T47D (cell line): ENCODE measurements at regions not wholly inside any gene's neighbourhood (a gene's known extent, or its start where the extent isn't known, plus 50 kb on each side); places are given as distances from the start of the nearest gene placed in this dataset.
"Not testable (repeated sequence)": the region's sequence is repeated elsewhere in the genome, so short reads cannot be mapped to it uniquely, and the experiment has no call there.

Experiments
- DNase-seq, 2 experiments: peaks; one replicate each; pipeline versions ENCODE4 v3.0.0 to v3.0.0-alpha.2; 2011 to 2012; ENCODE audit warnings: low read depth in 1 of 2, low spot score in 1 of 2
- JUND ChIP-seq: IDR thresholded peaks from 2 replicates; pipeline ENCODE4 v1.6.1; 2012; ENCODE audit warnings: low read depth
- in situ Hi-C: cut with HindIII; loops from 2 replicates; pipeline ENCODE4 v1.10.0; 2016; ENCODE audit warnings: low sequenced_read_pairs, low pct_unique_long_range_greater_than_20kb

DNA sequence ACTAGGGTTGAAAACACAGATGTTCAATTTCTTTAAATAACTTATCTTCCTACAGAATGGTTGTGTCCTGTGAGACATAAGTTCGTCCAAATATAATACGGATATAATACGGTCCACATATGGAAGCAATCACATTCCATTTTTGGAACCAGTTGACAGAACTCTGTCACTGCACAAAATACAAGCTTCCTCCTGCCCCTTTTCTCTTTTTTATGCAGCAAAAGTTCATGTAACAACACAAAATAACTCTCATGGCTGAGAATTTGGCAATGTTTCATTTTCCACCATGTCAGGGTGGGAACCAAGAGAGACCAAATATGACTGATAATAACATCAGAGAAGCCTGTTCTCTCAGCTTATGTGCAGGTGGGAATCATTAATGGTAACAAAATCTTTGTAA, 158.1 kb upstream of the ZNF385D start:
- DNase-seq, result no peak
- TF ChIP-seq JUND, result no peak
- in situ Hi-C loops, result no loop called here

DNA sequence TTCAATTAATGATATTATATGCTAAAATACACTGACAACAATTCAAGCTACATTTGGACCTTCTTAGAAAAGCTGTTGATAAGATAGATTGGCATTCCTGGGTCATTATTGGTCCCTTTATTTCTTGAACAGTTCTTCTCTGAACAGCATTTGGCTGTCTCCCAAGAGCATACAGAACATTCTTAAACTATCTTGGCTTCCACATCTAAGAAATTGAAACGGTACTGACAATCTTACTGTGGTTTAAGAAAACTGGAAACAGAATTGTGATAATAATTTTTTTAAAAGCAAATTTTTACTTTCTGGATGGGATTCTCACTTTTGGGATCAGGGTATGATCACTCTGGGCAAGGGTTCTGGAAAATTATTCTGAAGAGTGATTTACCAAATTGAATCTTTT, 161.7 kb upstream of the ZNF385D start:
- DNase-seq, result no peak
- TF ChIP-seq JUND, result no peak
- in situ Hi-C loops, result no loop called here

DNA sequence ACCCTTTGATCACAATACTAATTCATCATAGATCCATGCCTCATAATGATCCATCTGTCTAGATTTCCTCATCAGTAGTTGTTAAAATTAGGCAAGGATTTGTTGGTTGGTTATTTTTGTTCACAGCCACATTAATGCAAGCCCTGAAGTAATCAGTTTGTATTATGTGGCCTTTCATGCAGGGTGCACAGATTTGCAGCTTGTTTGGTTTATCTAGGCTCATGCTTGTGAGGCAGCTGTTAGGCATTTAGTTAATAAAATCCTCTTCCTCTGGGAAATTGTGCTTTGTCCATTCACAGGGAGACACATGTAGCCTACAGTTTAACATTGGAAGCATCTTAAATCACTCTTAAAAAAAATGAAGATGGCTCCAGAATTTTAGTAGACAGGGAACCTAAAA, 162.8 kb upstream of the ZNF385D start:
- no peak for TF ChIP-seq JUND
- in situ Hi-C loops, result no loop called here
- DNase-seq, result no peak

DNA sequence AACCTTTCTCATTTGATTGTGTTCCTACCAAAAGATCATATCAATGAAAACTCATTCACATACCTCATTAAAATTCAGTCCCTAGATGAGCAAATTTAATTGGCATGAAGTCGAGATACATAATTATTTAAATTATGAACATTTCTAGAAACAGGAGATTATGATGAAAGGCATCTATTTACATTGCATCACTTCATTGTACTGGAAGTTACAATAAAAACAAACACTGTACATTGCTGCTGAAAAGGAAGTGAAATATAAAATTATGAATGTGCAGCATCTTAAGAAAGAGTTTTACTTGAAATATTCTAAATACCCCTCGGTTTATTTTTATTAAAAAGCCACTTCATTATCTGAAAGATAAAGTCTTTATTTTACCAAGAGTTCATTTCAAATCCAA, 163.4 kb upstream of the ZNF385D start:
- DNase-seq, result no peak
- in situ Hi-C loops, result no loop called here
- TF ChIP-seq JUND, result no peak

DNA sequence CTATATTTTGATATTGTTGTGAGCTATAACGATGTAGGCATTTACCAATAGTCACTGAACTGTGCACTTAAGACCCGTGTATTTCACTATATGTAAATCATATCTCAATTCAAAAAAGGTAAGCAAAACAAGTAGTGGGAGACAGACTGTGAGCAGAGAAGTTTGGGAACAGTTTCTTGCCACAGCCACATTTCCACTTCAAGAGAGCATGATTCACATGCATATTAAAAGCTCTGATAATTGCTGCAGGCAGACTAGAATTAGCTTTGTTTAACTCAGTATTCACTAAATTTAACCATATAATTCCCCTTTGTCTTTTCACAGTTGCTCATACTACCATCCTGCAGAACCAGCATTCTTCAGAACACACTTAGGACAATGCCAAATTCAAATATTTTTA, 168.4 kb upstream of the ZNF385D start:
- DNase-seq, result no peak
- no peak for TF ChIP-seq JUND
- in situ Hi-C loops, result no loop called here

DNA sequence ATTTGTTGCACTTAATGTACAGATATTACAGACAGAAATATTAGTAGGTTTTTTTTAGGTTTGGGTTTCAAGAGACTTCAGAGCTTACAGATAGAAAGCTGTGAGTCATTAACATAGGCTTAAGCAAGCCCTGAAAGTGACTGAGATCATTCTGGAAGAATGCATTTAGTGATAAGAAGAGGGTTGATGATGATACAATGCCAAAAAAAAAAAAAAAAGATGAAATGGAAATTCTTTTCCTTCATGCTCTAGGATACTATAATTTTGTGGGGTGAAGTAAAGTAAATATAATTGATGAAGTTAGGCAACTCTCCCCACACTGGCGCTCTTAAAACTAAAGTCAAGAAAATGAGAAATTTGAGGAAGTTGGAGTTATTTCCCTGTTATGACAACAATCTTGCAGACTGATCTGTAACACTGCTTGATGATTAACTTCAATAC, 169.4 kb upstream of the ZNF385D start:
- in situ Hi-C loops, result no loop called here
- no peak for DNase-seq
- TF ChIP-seq JUND, result no peak

DNA sequence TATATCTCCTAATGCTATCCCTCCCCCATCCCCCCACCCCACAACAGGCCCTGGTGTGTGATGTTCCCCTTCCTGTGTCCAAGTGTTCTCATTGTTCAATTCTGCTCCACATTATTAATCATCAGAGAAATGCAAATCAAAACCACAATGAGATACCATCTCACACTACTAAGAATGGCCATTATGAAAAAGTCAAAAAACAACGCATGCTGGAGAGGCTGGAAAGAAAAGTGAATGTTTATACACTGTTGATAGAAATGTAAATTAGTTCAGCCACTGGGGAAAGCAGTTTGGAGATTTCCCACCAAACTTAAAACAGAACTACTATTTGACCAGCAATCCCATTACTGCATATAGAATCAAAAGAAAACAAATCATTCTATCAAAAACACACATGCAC, 172.1 kb upstream of the ZNF385D start:
- DNase-seq, in situ Hi-C loops: not testable (repeated sequence)

DNA sequence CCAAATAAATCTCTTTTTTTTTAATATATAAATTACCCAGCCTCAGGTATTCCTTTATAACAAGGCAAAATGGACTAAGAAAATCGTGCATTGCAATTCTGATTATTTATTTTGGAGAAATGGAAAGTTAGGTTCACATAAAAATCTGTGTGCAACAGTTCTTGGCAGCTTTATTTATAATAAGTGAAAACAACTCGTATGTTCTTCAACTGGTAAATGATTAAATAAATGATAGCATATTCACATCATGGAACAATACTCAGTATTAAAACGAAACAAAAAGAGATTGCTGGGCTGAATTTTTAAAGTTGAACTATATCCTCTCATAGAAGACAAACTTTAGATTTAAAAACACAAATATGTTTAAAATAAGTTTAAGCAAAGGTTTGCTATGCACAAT, 176.3 kb upstream of the ZNF385D start:
- no peak for TF ChIP-seq JUND
- in situ Hi-C loops, result no loop called here
- no peak for DNase-seq

DNA sequence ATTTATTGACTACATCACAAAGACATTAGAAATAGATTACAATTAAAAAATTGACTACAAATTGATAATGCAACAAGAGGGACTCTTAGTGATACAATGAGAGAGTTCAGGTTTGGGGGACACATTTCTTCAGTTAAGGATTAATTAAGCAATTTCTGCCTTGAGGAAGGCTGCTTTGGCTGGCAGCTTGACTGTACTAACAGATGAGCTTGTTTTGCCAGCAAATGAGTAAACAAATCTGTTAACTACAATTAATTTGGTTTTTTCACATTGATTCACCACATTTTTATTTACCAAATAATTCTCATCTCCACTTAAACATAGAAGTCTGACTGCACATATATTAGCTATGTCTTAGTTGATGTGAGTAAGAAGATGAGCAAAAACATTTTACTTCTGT, 183.6 kb upstream of the ZNF385D start:
- TF ChIP-seq JUND, result no peak
- no peak for DNase-seq
- in situ Hi-C loops, result no loop called here

DNA sequence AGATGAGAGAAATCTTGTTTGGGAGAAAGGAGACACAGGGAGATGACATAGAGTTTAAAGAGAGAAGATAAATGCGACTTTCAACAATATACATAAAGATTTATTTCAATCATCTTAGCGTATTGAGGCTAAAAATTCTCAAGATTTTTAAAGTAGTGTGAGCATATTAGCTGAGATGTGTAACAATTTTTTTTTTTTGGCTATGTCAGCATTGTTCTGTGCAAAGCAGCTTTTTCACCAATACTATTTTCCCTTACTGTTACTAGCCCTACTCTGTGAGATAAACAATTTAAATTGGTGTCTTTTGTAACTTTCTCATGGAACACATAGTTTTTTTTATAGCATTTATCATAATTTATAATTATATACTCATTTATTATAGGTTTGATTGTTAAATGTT, 185.2 kb upstream of the ZNF385D start:
- no peak for DNase-seq
- no peak for TF ChIP-seq JUND
- in situ Hi-C loops, result no loop called here

DNA sequence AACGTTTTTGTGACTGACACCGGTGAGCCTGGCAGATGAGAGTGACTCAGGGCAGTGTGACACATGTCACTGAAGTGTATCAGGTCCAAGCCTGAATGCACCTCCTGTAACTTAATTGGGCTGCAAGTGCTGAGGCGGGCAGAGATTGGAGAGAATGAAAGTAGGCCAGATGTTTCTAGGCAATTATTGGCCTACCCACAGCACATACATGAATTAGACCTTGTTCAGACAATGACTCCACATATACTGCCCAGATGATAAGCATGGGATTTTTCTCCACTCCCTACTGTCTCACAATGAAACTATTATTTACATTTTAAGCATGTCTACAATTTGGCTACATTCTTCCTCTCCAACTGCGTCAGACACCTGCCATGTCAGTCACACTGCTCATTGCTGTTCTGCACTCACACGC, 187.3 kb upstream of the ZNF385D start:
- in situ Hi-C loops, result no loop called here
- no peak for TF ChIP-seq JUND
- DNase-seq, result no peak

DNA sequence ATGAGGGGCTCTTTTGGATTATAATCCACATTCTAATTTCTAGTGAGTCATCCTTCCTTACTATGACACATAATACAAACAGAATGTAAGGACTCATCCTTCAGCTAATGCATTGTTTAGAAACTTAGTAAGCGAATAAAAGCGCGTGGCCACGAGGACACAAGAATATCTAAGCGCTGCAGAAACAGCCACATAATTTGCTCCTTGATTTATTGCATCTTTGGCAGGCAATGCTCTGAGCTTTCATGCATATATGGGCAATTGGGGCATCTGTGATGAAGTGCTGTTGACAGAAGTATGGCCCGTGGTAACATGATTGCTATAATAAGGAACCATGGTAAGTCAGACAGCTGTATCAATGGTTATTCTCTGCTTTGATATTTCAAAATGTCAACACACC, 191.3 kb upstream of the ZNF385D start:
- no peak for TF ChIP-seq JUND
- in situ Hi-C loops, result no loop called here
- no peak for DNase-seq

DNA sequence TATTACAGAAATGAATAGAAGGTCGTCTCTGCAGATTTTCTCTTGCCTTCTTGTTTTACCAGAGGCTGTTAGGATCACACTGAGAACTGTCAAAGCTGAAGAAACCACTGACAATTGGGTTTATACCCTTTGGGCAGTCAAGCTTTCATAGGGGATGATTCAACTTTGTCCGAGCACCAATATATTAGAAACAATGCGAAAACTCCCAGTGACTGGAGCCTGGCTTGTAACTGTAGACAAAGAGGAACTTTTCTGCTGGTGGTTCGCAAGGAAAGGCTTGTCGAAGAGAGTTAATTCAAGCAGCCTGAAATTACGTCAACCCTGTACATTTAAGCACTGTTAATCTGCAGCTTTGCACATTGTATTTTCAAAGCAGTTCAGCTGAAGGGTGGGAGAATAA, 193.2 kb upstream of the ZNF385D start:
- in situ Hi-C loops, result no loop called here
- TF ChIP-seq JUND, result no peak
- no peak for DNase-seq

DNA sequence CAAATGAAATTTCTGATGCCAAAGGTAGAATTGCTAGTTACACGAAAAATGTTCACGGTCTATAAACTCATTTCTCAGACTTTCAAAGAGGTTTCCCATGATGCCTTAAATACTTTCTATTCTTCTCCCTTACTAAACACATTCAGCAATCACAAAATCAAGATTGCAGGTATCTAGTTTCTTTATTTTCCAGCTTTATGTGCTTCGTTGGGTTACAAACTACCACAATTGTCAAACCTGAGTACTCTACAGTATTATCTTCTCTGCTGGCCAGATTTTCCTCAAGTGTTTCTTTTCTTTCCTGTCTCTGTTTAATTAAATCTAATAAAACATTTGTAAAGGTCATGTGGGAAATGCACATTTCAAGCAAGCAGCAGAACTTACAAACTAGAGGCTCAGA, 201.8 kb upstream of the ZNF385D start:
- no peak for TF ChIP-seq JUND
- in situ Hi-C loops, result no loop called here
- DNase-seq, result no peak

DNA sequence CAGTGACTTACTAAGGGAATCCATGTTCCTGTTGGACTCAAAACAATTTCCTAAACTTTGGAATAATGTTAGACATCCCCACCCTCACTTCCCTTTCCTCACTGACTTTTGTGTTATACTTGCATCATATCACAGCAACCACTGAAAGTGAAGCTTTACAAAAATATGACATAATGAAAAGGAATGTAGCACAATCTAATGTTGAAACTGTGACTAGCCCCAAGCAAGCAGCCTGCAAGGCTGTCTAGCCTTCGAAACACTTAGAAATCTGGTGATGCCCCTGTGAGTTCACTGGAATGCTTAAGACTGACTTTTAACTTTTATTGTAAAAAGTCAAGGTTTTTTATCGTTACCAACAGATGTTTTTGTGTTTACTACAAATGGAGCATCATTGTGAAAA, 203.7 kb upstream of the ZNF385D start:
- in situ Hi-C loops, result no loop called here
- no peak for TF ChIP-seq JUND
- DNase-seq, result no peak
